ENCODE measurements at regions not wholly inside any gene's neighbourhood (a gene's known extent, or its start where the extent isn't known, plus 50 kb on each side); places are given as distances from the start of the nearest gene placed in this dataset.

- TF ChIP-seq CTCF (IDR thresholded peaks at IDR 0.05; ENCODE audit: poor library complexity), result no peak
- TF ChIP-seq EZH2phosphoT487 (IDR thresholded peaks at IDR 0.05; ENCODE audit: low read depth, severe bottlenecking, unreplicated experiment), result no peak
- no peak for TF ChIP-seq EZH2 (IDR thresholded peaks at IDR 0.05; ENCODE audit: borderline replicate concordance)
Measured at GRCh38 chr9:75385236-75385635, 296.9 kb downstream of the OSTF1 start.

All from hepatocyte (in vitro differentiated cells).